HEK293 (cell line): ENCODE measurements at regions not wholly inside any gene's neighbourhood (a gene's known extent, or its start where the extent isn't known, plus 50 kb on each side); places are given as distances from the start of the nearest gene placed in this dataset.

ENCODE experiments used
- CTCF ChIA-PET: fragments of 350-600 bp; formaldehyde crosslinking; extraction: SDS; loops from one replicate; lab custom pipeline; 2021; ENCODE audit warnings: antibody characterized with exemption; lab: Yijun Ruan, JAX
- POLR2A ChIA-PET: fragments of 300-600 bp; formaldehyde crosslinking; extraction: SDS; loops from one replicate; lab custom pipeline; 2020; ENCODE audit warnings: antibody characterized with exemption, inconsistent platforms; lab: Yijun Ruan, JAX
- H3K27ac ChIP-seq: fragments of 200-500 bp; sonication (Bioruptor generic); 2 replicates; pipeline ENCODE4 v1.5.1; 2014; ENCODE audit warnings: low read depth, low read length, control low read depth, inconsistent platforms; ENCODE audit errors: extremely low read depth
- H3K36me3 ChIP-seq, 2 experiments: fragments of 200-500 bp in 1 of 2; sonication (Bioruptor generic) in 1 of 2; 1 replicate in 1 of 2; 2 replicates in 1 of 2; pipeline ENCODE4 v1.5.1; 2014 to 2017; ENCODE audit warnings: inconsistent platforms in 2 of 2, low read length in 2 of 2; ENCODE audit not compliant: control insufficient read depth in 2 of 2, insufficient read depth in 1 of 2
- H3K4me1 ChIP-seq: fragments of 200-500 bp; sonication (Bioruptor generic); 2 replicates; pipeline ENCODE4 v1.5.1; 2014; ENCODE audit warnings: mild to moderate bottlenecking, low read length, inconsistent platforms; ENCODE audit not compliant: control insufficient read depth, insufficient read depth
- H3K4me3 ChIP-seq: 2 replicates; pipeline ENCODE4 v1.5.1; 2011; ENCODE audit warnings: low read depth, mild to moderate bottlenecking, control low read depth, low read length, moderate library complexity
- H3K9me3 ChIP-seq: fragments of 200-500 bp; sonication (Bioruptor generic); 2 replicates; pipeline ENCODE4 v1.5.1; 2014; ENCODE audit warnings: low read depth, low read length, inconsistent platforms; ENCODE audit not compliant: control insufficient read depth, insufficient read depth
- ATF2 ChIP-seq: fragments of 450-650 bp; formaldehyde crosslinking; IDR thresholded peaks from 2 replicates; pipeline ENCODE4 v1.5.1; 2016; ENCODE audit warnings: missing biosample characterization, missing genetic modification characterization, low read depth
- BCL6B ChIP-seq: fragments of 450-650 bp; formaldehyde crosslinking; IDR thresholded peaks from 2 replicates; pipeline ENCODE4 v1.5.1; 2017; ENCODE audit warnings: missing biosample characterization, missing genetic modification characterization
- EGR2 ChIP-seq: fragments of 450-650 bp; formaldehyde crosslinking; IDR thresholded peaks from 2 replicates; pipeline ENCODE4 v1.5.1; 2016; ENCODE audit warnings: low read depth, missing biosample characterization, missing genetic modification characterization
- GLI2 ChIP-seq: fragments of 450-650 bp; formaldehyde crosslinking; IDR thresholded peaks from 2 replicates; pipeline ENCODE4; 2017; ENCODE audit warnings: missing biosample characterization, missing genetic modification characterization, low read depth, borderline replicate concordance
- HIC1 ChIP-seq: fragments of 450-650 bp; formaldehyde crosslinking; IDR thresholded peaks from 2 replicates; pipeline ENCODE4 v1.5.1; 2016; ENCODE audit warnings: missing biosample characterization, missing genetic modification characterization
- KLF1 ChIP-seq: fragments of 450-650 bp; formaldehyde crosslinking; IDR thresholded peaks from 2 replicates; pipeline ENCODE4 v1.5.1; 2016; ENCODE audit warnings: missing biosample characterization, missing genetic modification characterization
- KLF9 ChIP-seq: fragments of 450-650 bp; formaldehyde crosslinking; IDR thresholded peaks from 2 replicates; pipeline ENCODE4 v1.5.1; 2016; ENCODE audit warnings: missing biosample characterization, missing genetic modification characterization, low read depth
- MZF1 ChIP-seq: fragments of 450-650 bp; formaldehyde crosslinking; IDR thresholded peaks from 2 replicates; pipeline ENCODE4 v1.5.1; 2017; ENCODE audit warnings: missing biosample characterization, missing genetic modification characterization, borderline replicate concordance
- REPIN1 ChIP-seq: fragments of 450-650 bp; formaldehyde crosslinking; IDR thresholded peaks from 2 replicates; pipeline ENCODE4 v1.5.1; 2017; ENCODE audit warnings: missing biosample characterization, missing genetic modification characterization, low read depth
- REST ChIP-seq: fragments of 450-650 bp; formaldehyde crosslinking; IDR thresholded peaks from 2 replicates; pipeline ENCODE4 v1.5.1; 2016; ENCODE audit warnings: missing biosample characterization, missing genetic modification characterization
- SETDB1 ChIP-seq: IDR thresholded peaks from one replicate; pipeline ENCODE4 v1.6.1; 2017; ENCODE audit warnings: mild to moderate bottlenecking, low read length, moderate library complexity, mixed read lengths; ENCODE audit not compliant: insufficient read length
- YY1 ChIP-seq: fragments of 450-650 bp; formaldehyde crosslinking; IDR thresholded peaks from 2 replicates; pipeline ENCODE4 v1.5.1; 2018; ENCODE audit warnings: missing biosample characterization, missing genetic modification characterization
- ZBTB6 ChIP-seq: fragments of 450-650 bp; formaldehyde crosslinking; IDR thresholded peaks from 2 replicates; pipeline ENCODE4 v1.5.1; 2017; ENCODE audit warnings: missing biosample characterization, missing genetic modification characterization
- ZNF175 ChIP-seq: fragments of 450-650 bp; formaldehyde crosslinking; IDR thresholded peaks from 2 replicates; pipeline ENCODE4 v1.5.1; 2016; ENCODE audit warnings: missing biosample characterization, missing genetic modification characterization
- ZNF221 ChIP-seq: fragments of 450-650 bp; formaldehyde crosslinking; IDR thresholded peaks from 2 replicates; pipeline ENCODE4 v1.5.1; 2017; ENCODE audit warnings: missing biosample characterization, missing genetic modification characterization, borderline replicate concordance
- ZNF239 ChIP-seq: fragments of 450-650 bp; formaldehyde crosslinking; IDR thresholded peaks from 2 replicates; pipeline ENCODE4 v1.5.1; 2016; ENCODE audit warnings: missing biosample characterization, missing genetic modification characterization
- ZNF26 ChIP-seq: fragments of 450-650 bp; formaldehyde crosslinking; IDR thresholded peaks from 2 replicates; pipeline ENCODE4 v1.5.1; 2016; ENCODE audit warnings: missing biosample characterization, missing genetic modification characterization
- ZNF274 ChIP-seq, 2 experiments: fragments of 200-500 bp in 1 of 2; fragments of 450-650 bp in 1 of 2; sonication (Bioruptor generic) in 1 of 2; formaldehyde crosslinking in 1 of 2; IDR thresholded peaks; 2 replicates each; pipeline versions ENCODE4 v1.5.1 to v1.6.1; 2014 to 2016; ENCODE audit warnings: borderline replicate concordance in 1 of 2, inconsistent platforms in 1 of 2, low read length in 1 of 2, missing biosample characterization in 1 of 2, missing genetic modification characterization in 1 of 2
- ZNF404 ChIP-seq: fragments of 450-650 bp; formaldehyde crosslinking; IDR thresholded peaks from 2 replicates; pipeline ENCODE4 v1.5.1; 2017; ENCODE audit warnings: missing biosample characterization, missing genetic modification characterization
- ZNF416 ChIP-seq: fragments of 450-650 bp; formaldehyde crosslinking; IDR thresholded peaks from 2 replicates; pipeline ENCODE4 v1.5.1; 2016; ENCODE audit warnings: missing biosample characterization, missing genetic modification characterization
- ZNF473 ChIP-seq: fragments of 450-650 bp; formaldehyde crosslinking; IDR thresholded peaks from 2 replicates; pipeline ENCODE4 v1.5.1; 2017; ENCODE audit warnings: missing biosample characterization, missing genetic modification characterization
- ZNF521 ChIP-seq: fragments of 450-650 bp; formaldehyde crosslinking; IDR thresholded peaks from 2 replicates; pipeline ENCODE4 v1.5.1; 2017; ENCODE audit warnings: missing biosample characterization, mild to moderate bottlenecking, missing genetic modification characterization
- ZNF654 ChIP-seq: fragments of 450-650 bp; formaldehyde crosslinking; IDR thresholded peaks from 2 replicates; pipeline ENCODE4 v1.5.1; 2016; ENCODE audit warnings: low read depth, missing biosample characterization, missing genetic modification characterization
- ZNF701 ChIP-seq: fragments of 450-650 bp; formaldehyde crosslinking; IDR thresholded peaks from 2 replicates; pipeline ENCODE4 v1.5.1; 2016; ENCODE audit warnings: missing biosample characterization, missing genetic modification characterization
- ZNF707 ChIP-seq: fragments of 450-650 bp; formaldehyde crosslinking; IDR thresholded peaks from 2 replicates; pipeline ENCODE4 v1.5.1; 2016; ENCODE audit warnings: missing biosample characterization, missing genetic modification characterization
- ZNF747 ChIP-seq: fragments of 450-650 bp; formaldehyde crosslinking; IDR thresholded peaks from 2 replicates; pipeline ENCODE4 v1.5.1; 2016; ENCODE audit warnings: missing biosample characterization, missing genetic modification characterization

- ChIA-PET CTCF (interaction anchor here (0.6 to 1.1 kb wide), 2 partner anchors 75 to 706 kb away, joined by 5 to 6 read pairs; no protein-coding TSS in a partner anchor), POLR2A (no interaction called here)
- Histone ChIP-seq H3K4me1 (no peaks in the 10 kb centered on the region), H3K4me3 (no peak overlapping the region), H3K27ac (no peak overlapping the region), H3K9me3 (no peaks in the 10 kb centered on the region), H3K36me3 (no peaks in the 10 kb centered on the region)
- TF ChIP-seq ATF2 (tag by site-specific recombination) (no peak), REPIN1 (no peak), ZNF416 (no peak), ZNF707 (no peak), KLF9 (no peak), ZNF175 (tag by site-specific recombination) (no peak), ZNF404 (tag by site-specific recombination) (no peak), ZNF239 (tag by site-specific recombination) (no peak), SETDB1 (no peak), MZF1 (no peak), ZNF654 (tag by site-specific recombination) (no peak), REST (tag by site-specific recombination) (no peak), ZNF521 (tag by site-specific recombination) (no peak), ZNF701 (no peak), GLI2 (tag by site-specific recombination) (no peak), HIC1 (tag by site-specific recombination) (no peak), KLF1 (tag by site-specific recombination) (no peak), BCL6B (tag by site-specific recombination) (no peak)
These were observed 533.9 kb downstream of the TBL1XR1 start for GRCh38 chr3:176663387-176663786.

GRCh38 chr3:176661432-176661964 lies 535.8 kb downstream of the TBL1XR1 start:
- no peaks in the 10 kb centered on the region for H3K36me3 ChIP-seq
- H3K4me3 ChIP-seq: no peak overlapping the region
- no peak overlapping the region for H3K27ac ChIP-seq
- CTCF ChIA-PET: no interaction called here
- H3K4me1 ChIP-seq: no peaks in the 10 kb centered on the region
- H3K9me3 ChIP-seq: no peaks in the 10 kb centered on the region
- POLR2A ChIA-PET: no interaction called here
- TF ChIP-seq ZNF747 (tag by site-specific recombination): no peak
- no peak for TF ChIP-seq YY1 (tag by site-specific recombination)
- no peak for TF ChIP-seq ZNF26 (tag by site-specific recombination)
- no peak for TF ChIP-seq ZNF473 (tag by site-specific recombination)
- no peak for TF ChIP-seq EGR2
- no peak for TF ChIP-seq ZBTB6 (tag by site-specific recombination)
- no peak for TF ChIP-seq ZNF221 (tag by site-specific recombination)
- TF ChIP-seq ZNF274 (IDR thresholded peaks at IDR 0.05; ENCODE audit: low read length): no peak
- no peak for TF ChIP-seq ZNF274 (tag by site-specific recombination; IDR thresholded peaks at IDR 0.05; ENCODE audit: borderline replicate concordance)
